ENCODE measurements at regions not wholly inside any gene's neighbourhood (a gene's known extent, or its start where the extent isn't known, plus 50 kb on each side); places are given as distances from the start of the nearest gene placed in this dataset.
A peak's percentile ranks its signal among the peaks of the same experiment; 100 is the strongest.
"Not testable (repeated sequence)": the region's sequence is repeated elsewhere in the genome, so short reads cannot be mapped to it uniquely, and the experiment has no call there.

DNA sequence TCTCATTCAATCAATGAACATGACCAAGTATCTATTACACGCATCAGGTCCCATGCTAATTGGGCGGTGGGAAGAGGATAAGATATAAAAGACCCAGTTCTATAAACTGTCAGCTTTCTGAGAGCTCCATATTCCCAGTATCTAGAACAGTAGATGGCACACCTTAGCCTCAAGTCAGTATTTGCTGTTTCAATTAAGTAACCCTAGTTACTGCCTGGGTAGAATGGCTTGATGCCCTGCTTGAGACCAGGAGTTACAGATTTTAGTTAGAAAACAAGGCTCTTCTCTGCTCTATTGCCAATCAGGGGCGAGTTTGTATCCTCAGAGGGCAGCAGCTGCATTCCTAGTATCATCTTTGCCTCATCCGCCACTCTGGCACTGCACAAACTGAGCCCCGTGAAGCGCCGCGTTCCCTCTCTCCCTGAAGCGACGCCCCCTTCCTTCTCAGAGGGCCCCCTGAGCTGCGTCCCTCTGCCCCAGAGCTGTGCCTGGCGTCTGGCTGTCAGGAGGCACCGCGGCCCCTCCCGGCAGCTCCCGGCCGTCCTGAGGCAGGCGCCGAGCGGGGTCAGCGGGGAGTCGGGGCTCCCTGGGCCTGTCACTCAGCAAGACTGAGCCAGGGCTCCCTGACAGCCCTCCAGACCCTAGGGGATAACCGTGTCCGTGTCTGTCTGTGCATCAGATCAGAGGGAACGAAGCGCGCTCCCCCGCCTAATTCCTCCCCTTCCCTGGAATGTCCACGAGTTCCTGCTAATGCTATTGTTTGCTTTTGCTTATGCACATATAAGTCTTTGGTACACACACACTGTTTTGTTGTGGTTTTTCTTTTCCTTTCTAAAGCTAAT lies 212.4 kb upstream of the TTC29 start:
- Histone ChIP-seq H3K4me1 (ENCODE audit: insufficient read depth, low read length) (no peaks in the 10 kb centered on the region), H3K36me3 (ENCODE audit: insufficient read depth, low read length) (no peaks in the 10 kb centered on the region), H3K4me3 (ENCODE audit: low read length) (no peak overlapping the region), H3K27me3 (ENCODE audit: control insufficient read depth in 1 of 2, insufficient read depth in 2 of 2, low read length in 2 of 2) (peaks cover 11 to 23% of the 10 kb centered on the region in 2 experiments), H3K9me3 (ENCODE audit: control insufficient read depth in 1 of 2, insufficient read depth in 1 of 2, low read length in 2 of 2) (peaks cover 0 to 3% of the 10 kb centered on the region in 2 experiments), H3K27ac (ENCODE audit: low read depth in 1 of 2, low read length in 2 of 2) (no peak overlapping the region)
- H3K36me3 Mint-ChIP-seq (ENCODE audit: low read depth): no peaks in the 10 kb centered on the region
- H3K9me3 Mint-ChIP-seq: no peaks in the 10 kb centered on the region
- POLR2A ChIA-PET: no interaction called here
- no peak for ATAC-seq (ENCODE audit: poor library complexity)
- peaks cover 42% of the 10 kb centered on the region for H3K27me3 Mint-ChIP-seq
- TF ChIP-seq, protein P1, sequence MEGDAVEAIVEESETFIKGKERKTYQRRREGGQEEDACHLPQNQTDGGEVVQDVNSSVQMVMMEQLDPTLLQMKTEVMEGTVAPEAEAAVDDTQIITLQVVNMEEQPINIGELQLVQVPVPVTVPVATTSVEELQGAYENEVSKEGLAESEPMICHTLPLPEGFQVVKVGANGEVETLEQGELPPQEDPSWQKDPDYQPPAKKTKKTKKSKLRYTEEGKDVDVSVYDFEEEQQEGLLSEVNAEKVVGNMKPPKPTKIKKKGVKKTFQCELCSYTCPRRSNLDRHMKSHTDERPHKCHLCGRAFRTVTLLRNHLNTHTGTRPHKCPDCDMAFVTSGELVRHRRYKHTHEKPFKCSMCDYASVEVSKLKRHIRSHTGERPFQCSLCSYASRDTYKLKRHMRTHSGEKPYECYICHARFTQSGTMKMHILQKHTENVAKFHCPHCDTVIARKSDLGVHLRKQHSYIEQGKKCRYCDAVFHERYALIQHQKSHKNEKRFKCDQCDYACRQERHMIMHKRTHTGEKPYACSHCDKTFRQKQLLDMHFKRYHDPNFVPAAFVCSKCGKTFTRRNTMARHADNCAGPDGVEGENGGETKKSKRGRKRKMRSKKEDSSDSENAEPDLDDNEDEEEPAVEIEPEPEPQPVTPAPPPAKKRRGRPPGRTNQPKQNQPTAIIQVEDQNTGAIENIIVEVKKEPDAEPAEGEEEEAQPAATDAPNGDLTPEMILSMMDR (IDR thresholded peaks at IDR 0.05): no peak
- H3K27ac Mint-ChIP-seq: no peak overlapping the region
- no peak overlapping the region for H3K4me3 Mint-ChIP-seq
- CTCF ChIA-PET: no interaction called here
- no peak for DNase-seq
- intact Hi-C loops (cut with DNase I, micrococcal nuclease): no loop called here
- H3K4me1 Mint-ChIP-seq (ENCODE audit: low read depth): no peaks in the 10 kb centered on the region

DNA sequence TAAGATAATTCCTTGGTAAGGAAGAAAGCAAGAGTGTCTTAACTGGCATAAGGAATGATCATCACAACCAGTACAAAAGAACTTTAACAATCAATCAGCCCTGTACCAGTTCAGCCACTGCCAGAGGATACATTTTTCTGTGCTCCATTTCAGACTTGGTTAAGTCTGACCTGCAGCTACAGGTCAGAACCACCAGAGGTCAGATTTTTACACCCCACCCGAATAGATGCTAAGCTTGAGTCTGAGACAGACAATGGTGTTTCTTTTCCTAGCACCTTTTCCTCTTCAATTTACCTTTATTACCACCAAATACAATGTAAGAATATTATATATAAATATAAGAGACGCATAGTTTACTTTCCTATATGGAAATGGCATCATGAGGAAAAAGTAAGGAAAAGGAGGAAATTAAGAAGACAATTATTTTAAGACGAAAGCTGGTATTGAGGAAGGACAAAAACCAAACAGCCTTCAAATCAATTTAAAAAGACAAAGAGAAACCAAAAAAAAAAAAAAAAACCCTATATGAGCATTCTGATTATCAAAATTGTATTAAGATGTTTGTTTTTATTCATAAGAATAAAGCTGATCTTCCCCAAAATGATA lies 215.3 kb upstream of the TTC29 start:
- no peak overlapping the region for H3K4me3 Mint-ChIP-seq
- no peak for ATAC-seq (ENCODE audit: poor library complexity)
- POLR2A ChIA-PET: no interaction called here
- H3K27me3 Mint-ChIP-seq: peaks cover 37% of the 10 kb centered on the region
- H3K36me3 Mint-ChIP-seq (ENCODE audit: low read depth): no peaks in the 10 kb centered on the region
- Histone ChIP-seq H3K27me3 (ENCODE audit: control insufficient read depth in 1 of 2, insufficient read depth in 2 of 2, low read length in 2 of 2) (peaks cover 11 to 23% of the 10 kb centered on the region in 2 experiments), H3K36me3 (ENCODE audit: insufficient read depth, low read length) (no peaks in the 10 kb centered on the region), H3K27ac (ENCODE audit: low read depth in 1 of 2, low read length in 2 of 2) (no peak overlapping the region), H3K9me3 (ENCODE audit: control insufficient read depth in 1 of 2, insufficient read depth in 1 of 2, low read length in 2 of 2) (peaks cover 0 to 3% of the 10 kb centered on the region in 2 experiments), H3K4me3 (ENCODE audit: low read length) (no peak overlapping the region), H3K4me1 (ENCODE audit: insufficient read depth, low read length) (no peaks in the 10 kb centered on the region)
- CTCF ChIA-PET: interaction anchor here (0.7 to 1.1 kb wide), 2 partner anchors 706 to 753 kb away, joined by 3 to 4 read pairs; no protein-coding TSS in a partner anchor
- no peaks in the 10 kb centered on the region for H3K9me3 Mint-ChIP-seq
- no peaks in the 10 kb centered on the region for H3K4me1 Mint-ChIP-seq (ENCODE audit: low read depth)
- no peak overlapping the region for H3K27ac Mint-ChIP-seq
- TF ChIP-seq, protein P1 (IDR thresholded peaks at IDR 0.05): peak; percentile 44
- peak in 3 of 14 experiments; percentile 5 to 19 (median 13) for DNase-seq
- intact Hi-C loops (cut with DNase I, micrococcal nuclease): loop anchor here (2.0 to 10.0 kb wide), 2 partner anchors 424 to 706 kb away; no protein-coding TSS in a partner anchor

- Mint-ChIP-seq H3K4me1 (ENCODE audit: low read depth) (no peaks in the 10 kb centered on the region), H3K4me3 (no peak overlapping the region), H3K27me3 (peaks cover 16% of the 10 kb centered on the region), H3K36me3 (ENCODE audit: low read depth) (no peaks in the 10 kb centered on the region), H3K9me3 (no peaks in the 10 kb centered on the region), H3K27ac (no peak overlapping the region)
- ChIA-PET POLR2A (no interaction called here), CTCF (no interaction called here)
- no peak overlapping the region for H3K4me3 ChIP-seq (ENCODE audit: low read length)
- H3K36me3 ChIP-seq (ENCODE audit: insufficient read depth, low read length): no peaks in the 10 kb centered on the region
- TF ChIP-seq, protein P1 (IDR thresholded peaks at IDR 0.05): no peak
- intact Hi-C loops (cut with DNase I, micrococcal nuclease): loop anchor here in 1 of 2 experiments (10.0 kb wide), 1 partner anchor 421 kb away; no protein-coding TSS in a partner anchor
- H3K4me1 ChIP-seq (ENCODE audit: insufficient read depth, low read length): no peaks in the 10 kb centered on the region
- DNase-seq (no peak), ATAC-seq (ENCODE audit: poor library complexity) (no peak)
- H3K27ac ChIP-seq (ENCODE audit: low read depth in 1 of 2, low read length in 2 of 2): no peak overlapping the region
- peaks cover 0 to 1% of the 10 kb centered on the region in 2 experiments for H3K9me3 ChIP-seq (ENCODE audit: control insufficient read depth in 1 of 2, insufficient read depth in 1 of 2, low read length in 2 of 2)
- peaks cover 2 to 8% of the 10 kb centered on the region in 2 experiments for H3K27me3 ChIP-seq (ENCODE audit: control insufficient read depth in 1 of 2, insufficient read depth in 2 of 2, low read length in 2 of 2)
Measured at GRCh38 chr4:147163311-147163710, 217.6 kb upstream of the TTC29 start.

- H3K27me3 ChIP-seq (ENCODE audit: control insufficient read depth in 1 of 2, insufficient read depth in 2 of 2, low read length in 2 of 2); H3K4me3 Mint-ChIP-seq; H3K4me3 ChIP-seq (ENCODE audit: low read length); H3K36me3 ChIP-seq (ENCODE audit: insufficient read depth, low read length); H3K9me3 Mint-ChIP-seq; H3K9me3 ChIP-seq (ENCODE audit: control insufficient read depth in 1 of 2, insufficient read depth in 1 of 2, low read length in 2 of 2); CTCF ChIA-PET; H3K27ac ChIP-seq (ENCODE audit: low read depth in 1 of 2, low read length in 2 of 2); H3K36me3 Mint-ChIP-seq (ENCODE audit: low read depth); H3K27me3 Mint-ChIP-seq; ATAC-seq (ENCODE audit: poor library complexity); H3K27ac Mint-ChIP-seq; DNase-seq; POLR2A ChIA-PET; H3K4me1 ChIP-seq (ENCODE audit: insufficient read depth, low read length); H3K4me1 Mint-ChIP-seq (ENCODE audit: low read depth): not testable (repeated sequence)
- intact Hi-C loops (cut with DNase I, micrococcal nuclease): loop anchor here in 1 of 2 experiments (10.0 kb wide), 1 partner anchor 417 kb away; no protein-coding TSS in a partner anchor
Measured at GRCh38 chr4:147168200-147168599, 222.5 kb upstream of the TTC29 start.
